ENCODE measurements at regions not wholly inside any gene's neighbourhood (a gene's known extent, or its start where the extent isn't known, plus 50 kb on each side); places are given as distances from the start of the nearest gene placed in this dataset.

GRCh38 chr21:22211943-22212342 is 1213.7 kb downstream of the NCAM2 start:
- H3K9me3 ChIP-seq (replicated peaks), result peaks cover 12% of the 10 kb centered on the region
- no peak for TF ChIP-seq CTCF (IDR thresholded peaks at IDR 0.05; ENCODE audit: borderline replicate concordance)
- H3K4me1 ChIP-seq, result no peaks in the 10 kb centered on the region
- intact Hi-C loops (cut with micrococcal nuclease), result no loop called here
- no peak for DNase-seq
- H3K4me3 ChIP-seq, result no peak overlapping the region
- no peak overlapping the region for H3K27ac ChIP-seq (replicated peaks)
- no peaks in the 10 kb centered on the region for H3K27me3 ChIP-seq (ENCODE audit: low read depth)
- H3K36me3 ChIP-seq, result no peaks in the 10 kb centered on the region

- intact Hi-C loops (cut with micrococcal nuclease), result no loop called here
- H3K36me3 ChIP-seq, result no peaks in the 10 kb centered on the region
- H3K9me3 ChIP-seq (replicated peaks), result peaks cover 8% of the 10 kb centered on the region
- TF ChIP-seq CTCF (IDR thresholded peaks at IDR 0.05; ENCODE audit: borderline replicate concordance), result no peak
- H3K27ac ChIP-seq (replicated peaks), result no peak overlapping the region
- DNase-seq, result no peak
- no peak overlapping the region for H3K4me3 ChIP-seq
- no peaks in the 10 kb centered on the region for H3K4me1 ChIP-seq
- H3K27me3 ChIP-seq (ENCODE audit: low read depth), result no peaks in the 10 kb centered on the region
These were observed 1225.2 kb downstream of the NCAM2 start for GRCh38 chr21:22223385-22223784.

- H3K27ac ChIP-seq (replicated peaks), result no peak overlapping the region
These were observed 1226.1 kb downstream of the NCAM2 start for GRCh38 chr21:22224261-22224660.

GRCh38 chr21:22225299-22225698 is 1227.1 kb downstream of the NCAM2 start:
- Histone ChIP-seq H3K4me3 (no peak overlapping the region), H3K4me1 (no peaks in the 10 kb centered on the region), H3K27me3 (ENCODE audit: low read depth) (no peaks in the 10 kb centered on the region), H3K36me3 (no peaks in the 10 kb centered on the region), H3K9me3 (replicated peaks) (no peaks in the 10 kb centered on the region), H3K27ac (replicated peaks) (no peak overlapping the region)
- DNase-seq, result no peak
- no peak for TF ChIP-seq CTCF (IDR thresholded peaks at IDR 0.05; ENCODE audit: borderline replicate concordance)
- intact Hi-C loops (cut with micrococcal nuclease), result no loop called here

More at GRCh38 chr21:22224261-22224660, 1226.1 kb downstream of the NCAM2 start:
- TF ChIP-seq CTCF (IDR thresholded peaks at IDR 0.05; ENCODE audit: borderline replicate concordance), result no peak
- intact Hi-C loops (cut with micrococcal nuclease), result no loop called here
- H3K27me3 ChIP-seq (ENCODE audit: low read depth), result no peaks in the 10 kb centered on the region
- no peaks in the 10 kb centered on the region for H3K36me3 ChIP-seq
- H3K9me3 ChIP-seq (replicated peaks), result peaks cover 5% of the 10 kb centered on the region
- no peaks in the 10 kb centered on the region for H3K4me1 ChIP-seq
- H3K4me3 ChIP-seq, result no peak overlapping the region
- DNase-seq, result no peak

GRCh38 chr21:22231013-22231412 is 1232.8 kb downstream of the NCAM2 start:
- Histone ChIP-seq H3K27me3 (ENCODE audit: low read depth) (no peaks in the 10 kb centered on the region), H3K4me3 (no peak overlapping the region), H3K27ac (replicated peaks) (no peak overlapping the region), H3K4me1 (no peaks in the 10 kb centered on the region), H3K9me3 (replicated peaks) (no peaks in the 10 kb centered on the region), H3K36me3 (no peaks in the 10 kb centered on the region)
- intact Hi-C loops (cut with micrococcal nuclease), result no loop called here
- DNase-seq, result no peak
- TF ChIP-seq CTCF (IDR thresholded peaks at IDR 0.05; ENCODE audit: borderline replicate concordance), result no peak

All from left ventricle myocardium inferior (tissue), 1 donor.